ENCODE measurements at regions not wholly inside any gene's neighbourhood (a gene's known extent, or its start where the extent isn't known, plus 50 kb on each side); places are given as distances from the start of the nearest gene placed in this dataset.

- Mint-ChIP-seq H3K4me1 (ENCODE audit: low read depth, unreplicated experiment) (no peaks in the 10 kb centered on the region), H3K27me3 (ENCODE audit: insufficient read depth, unreplicated experiment) (no peaks in the 10 kb centered on the region), H3K27ac (ENCODE audit: unreplicated experiment) (no peak overlapping the region), H3K4me3 (ENCODE audit: unreplicated experiment) (no peak overlapping the region), H3K36me3 (ENCODE audit: insufficient read depth, unreplicated experiment) (no peaks in the 10 kb centered on the region), H3K9me3 (ENCODE audit: unreplicated experiment) (no peaks in the 10 kb centered on the region)
- no peak for TF ChIP-seq CTCF (IDR thresholded peaks at IDR 0.05; ENCODE audit: insufficient read depth in 1 of 2, low read depth in 1 of 2, low read length in 1 of 2, severe bottlenecking in 1 of 2, unreplicated experiment in 1 of 2)
- ChIA-PET POLR2A (no interaction called here), CTCF (no interaction called here)
- Histone ChIP-seq H3K4me1 (no peaks in the 10 kb centered on the region), H3K4me3 (ENCODE audit: low read depth, low read length) (no peak overlapping the region), H3K36me3 (ENCODE audit: control insufficient read depth, insufficient read depth, low read length) (no peaks in the 10 kb centered on the region), H3K9me3 (no peaks in the 10 kb centered on the region), H3K27me3 (replicated peaks; ENCODE audit: control insufficient read depth, insufficient read depth, low read length) (no peaks in the 10 kb centered on the region)
- no TSS peak for BruUV-seq (replicated peaks)
- no peak for DNase-seq
- intact Hi-C loops (cut with micrococcal nuclease; ENCODE audit: unreplicated experiment), result no loop called here
Observed at GRCh38 chr9:73847536-73847935, 649.6 kb upstream of the RORB start.

GRCh38 chr9:73853549-73853948, 643.6 kb upstream of the RORB start:
- POLR2A ChIA-PET, result no interaction called here

GRCh38 chr9:73855206-73855605, 641.9 kb upstream of the RORB start:
- no peak for DNase-seq
- H3K36me3 ChIP-seq (ENCODE audit: control insufficient read depth, insufficient read depth, low read length), result no peaks in the 10 kb centered on the region
- intact Hi-C loops (cut with micrococcal nuclease; ENCODE audit: unreplicated experiment), result no loop called here
- Mint-ChIP-seq H3K4me1 (ENCODE audit: low read depth, unreplicated experiment) (no peaks in the 10 kb centered on the region), H3K9me3 (ENCODE audit: unreplicated experiment) (no peaks in the 10 kb centered on the region), H3K27me3 (ENCODE audit: insufficient read depth, unreplicated experiment) (no peaks in the 10 kb centered on the region), H3K36me3 (ENCODE audit: insufficient read depth, unreplicated experiment) (no peaks in the 10 kb centered on the region), H3K27ac (ENCODE audit: unreplicated experiment) (no peak overlapping the region), H3K4me3 (ENCODE audit: unreplicated experiment) (no peak overlapping the region)
- no peaks in the 10 kb centered on the region for H3K9me3 ChIP-seq
- no TSS peak for BruUV-seq (replicated peaks)
- ChIA-PET POLR2A (no interaction called here), CTCF (no interaction called here)
- no peak overlapping the region for H3K4me3 ChIP-seq (ENCODE audit: low read depth, low read length)
- H3K27me3 ChIP-seq (replicated peaks; ENCODE audit: control insufficient read depth, insufficient read depth, low read length), result no peaks in the 10 kb centered on the region
- H3K4me1 ChIP-seq, result no peaks in the 10 kb centered on the region
- no peak for TF ChIP-seq CTCF (IDR thresholded peaks at IDR 0.05; ENCODE audit: insufficient read depth in 1 of 2, low read depth in 1 of 2, low read length in 1 of 2, severe bottlenecking in 1 of 2, unreplicated experiment in 1 of 2)

More at GRCh38 chr9:73853549-73853948, 643.6 kb upstream of the RORB start:
- Mint-ChIP-seq H3K36me3 (ENCODE audit: insufficient read depth, unreplicated experiment) (no peaks in the 10 kb centered on the region), H3K27me3 (ENCODE audit: insufficient read depth, unreplicated experiment) (no peaks in the 10 kb centered on the region), H3K4me3 (ENCODE audit: unreplicated experiment) (no peak overlapping the region), H3K4me1 (ENCODE audit: low read depth, unreplicated experiment) (no peaks in the 10 kb centered on the region), H3K27ac (ENCODE audit: unreplicated experiment) (no peak overlapping the region), H3K9me3 (ENCODE audit: unreplicated experiment) (no peaks in the 10 kb centered on the region)
- CTCF ChIA-PET, result no interaction called here
- intact Hi-C loops (cut with micrococcal nuclease; ENCODE audit: unreplicated experiment), result no loop called here
- H3K4me1 ChIP-seq, result no peaks in the 10 kb centered on the region
- DNase-seq, result no peak
- no peaks in the 10 kb centered on the region for H3K9me3 ChIP-seq
- no peak overlapping the region for H3K4me3 ChIP-seq (ENCODE audit: low read depth, low read length)
- H3K36me3 ChIP-seq (ENCODE audit: control insufficient read depth, insufficient read depth, low read length), result no peaks in the 10 kb centered on the region
- TF ChIP-seq CTCF (IDR thresholded peaks at IDR 0.05; ENCODE audit: insufficient read depth in 1 of 2, low read depth in 1 of 2, low read length in 1 of 2, severe bottlenecking in 1 of 2, unreplicated experiment in 1 of 2), result no peak
- no peaks in the 10 kb centered on the region for H3K27me3 ChIP-seq (replicated peaks; ENCODE audit: control insufficient read depth, insufficient read depth, low read length)
- BruUV-seq (replicated peaks), result no TSS peak

Measured in Caco-2 (cell line).